ENCODE measurements at regions not wholly inside any gene's neighbourhood (a gene's known extent, or its start where the extent isn't known, plus 50 kb on each side); places are given as distances from the start of the nearest gene placed in this dataset.

DNA sequence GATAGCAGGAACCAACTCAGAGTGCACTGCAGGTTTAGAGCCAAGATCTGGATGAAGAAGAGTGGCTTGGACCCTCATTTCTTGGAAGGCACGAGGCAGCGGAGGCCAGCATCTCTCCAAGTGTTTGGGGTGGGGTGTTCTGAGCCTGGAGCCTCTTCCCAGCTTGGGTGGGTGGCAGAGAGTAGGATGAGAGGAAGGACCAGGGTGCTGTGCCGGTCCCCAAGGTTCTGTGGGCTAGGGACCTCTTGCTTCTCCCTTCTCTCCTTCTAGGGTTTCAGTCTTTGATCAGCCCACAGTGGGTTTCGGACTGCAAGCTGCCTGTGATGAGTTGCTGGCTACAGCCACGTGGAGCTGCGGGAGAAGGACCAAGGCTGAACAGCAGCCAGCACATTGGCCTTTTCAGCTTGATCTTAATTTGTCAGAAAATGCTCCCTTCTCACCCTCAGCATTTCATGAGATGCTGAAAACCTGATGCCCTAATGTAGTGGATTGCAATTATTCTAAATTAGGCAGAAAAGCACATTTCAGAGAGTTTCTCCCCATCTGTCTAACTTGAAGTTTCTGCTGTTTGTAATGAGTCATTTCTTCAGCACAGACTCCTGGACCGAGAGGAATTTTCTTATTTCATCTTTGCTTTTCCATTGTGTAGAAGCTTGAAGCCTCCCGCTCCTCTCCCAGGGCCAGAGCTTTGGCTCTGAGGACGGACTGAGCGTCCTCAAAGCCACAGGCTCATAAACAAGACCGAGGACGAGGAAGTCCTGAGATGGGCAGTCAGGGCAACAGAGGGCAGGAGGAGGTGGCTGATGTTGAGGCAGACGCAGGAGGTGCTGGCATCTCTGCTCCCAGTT, 99.1 kb upstream of the HDAC4 start:
- peak; percentile 11 for DNase-seq

DNA sequence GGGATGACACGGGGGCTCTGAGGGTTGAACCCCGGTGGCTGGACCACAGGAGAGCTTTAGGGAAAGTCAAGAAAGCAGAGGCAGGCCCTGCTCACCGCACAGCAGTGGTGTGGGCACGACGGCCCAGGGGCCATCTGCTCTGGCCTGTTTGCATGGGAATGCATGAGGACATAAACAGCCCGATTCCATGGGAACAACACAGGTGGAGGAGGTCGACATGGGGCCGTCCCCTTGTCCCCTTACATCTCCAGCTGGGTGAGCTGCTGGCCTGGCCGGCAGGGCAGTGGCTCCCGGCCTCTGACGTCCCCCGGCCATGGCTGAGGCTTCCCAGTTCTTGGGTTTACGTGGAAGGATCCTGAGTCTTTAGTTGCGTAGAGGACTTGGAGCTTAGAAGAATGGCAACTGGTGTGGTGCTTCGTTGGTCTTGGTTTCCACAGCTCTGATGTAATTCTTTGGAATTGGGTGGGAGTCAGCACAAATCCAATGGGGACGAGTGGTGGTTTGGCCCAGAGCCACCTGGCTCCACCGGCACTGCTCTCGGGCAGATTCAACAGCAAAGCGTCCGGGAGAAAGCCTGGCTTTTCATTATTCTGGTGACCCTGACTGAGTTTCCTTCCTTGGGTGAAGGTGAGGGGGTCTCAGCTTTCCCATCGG, 98.3 kb upstream of the HDAC4 start:
- DNase-seq = no peak

DNA sequence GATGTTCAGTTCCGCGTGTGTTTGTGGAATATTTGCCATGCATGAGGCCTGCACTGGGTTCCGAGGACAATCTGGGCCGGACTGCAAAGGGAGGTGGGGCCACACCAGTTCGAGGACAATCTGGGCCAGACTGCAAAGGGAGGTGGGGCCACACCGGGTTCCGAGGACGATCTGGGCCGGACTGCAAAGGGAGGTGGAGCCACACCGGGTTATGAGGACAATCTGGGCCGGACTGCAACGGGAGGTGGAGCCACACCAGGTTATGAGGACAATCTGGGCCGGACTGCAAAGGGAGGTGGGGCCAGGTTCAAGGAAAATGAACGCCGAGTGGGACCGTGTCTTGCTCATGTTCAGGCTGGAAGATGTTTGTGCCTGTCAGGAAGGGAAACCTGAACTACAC, 97.8 kb upstream of the HDAC4 start:
- no peak for DNase-seq

DNA sequence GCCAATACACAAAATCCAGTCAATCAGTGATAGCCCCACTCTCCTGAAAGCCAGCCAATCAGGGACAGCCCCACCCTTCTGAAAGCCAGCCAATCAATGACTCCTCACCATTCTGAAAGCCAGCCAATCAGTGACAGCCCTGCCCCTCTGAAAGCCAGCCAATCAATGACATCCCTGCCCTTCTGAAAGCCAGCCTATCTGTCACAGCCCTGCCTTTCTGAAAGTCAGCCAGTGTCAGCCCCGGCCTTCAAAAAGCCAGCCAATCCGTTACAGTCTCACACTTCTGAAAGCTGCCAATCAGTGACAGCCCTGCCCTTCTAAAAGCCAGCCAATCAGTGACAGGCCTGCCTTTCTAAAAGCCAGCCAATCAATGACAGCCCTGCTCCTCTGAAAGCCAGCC, 95.9 kb upstream of the HDAC4 start:
- no peak for DNase-seq

DNA sequence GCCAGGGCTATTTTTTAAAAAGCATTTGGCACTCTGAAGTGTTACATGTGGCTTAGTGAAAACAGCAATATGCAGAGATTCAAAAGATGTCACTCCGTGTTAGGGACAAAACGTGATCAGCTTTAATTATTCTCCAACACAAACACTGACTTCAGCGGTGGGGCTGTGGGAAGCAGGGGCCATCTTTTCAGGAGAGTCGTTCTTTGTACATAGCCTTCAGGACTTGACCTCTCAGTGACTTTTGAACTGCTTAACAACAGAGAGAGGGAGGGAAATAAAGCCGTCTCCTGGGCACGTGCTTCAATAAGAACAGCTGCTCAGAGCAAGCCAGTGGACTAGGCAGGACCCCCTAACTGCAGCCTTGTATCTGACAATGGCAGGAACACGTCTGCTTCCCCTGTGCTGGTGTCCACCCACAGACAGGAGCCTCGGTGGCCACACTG, 95.0 kb upstream of the HDAC4 start:
- DNase-seq = no peak

DNA sequence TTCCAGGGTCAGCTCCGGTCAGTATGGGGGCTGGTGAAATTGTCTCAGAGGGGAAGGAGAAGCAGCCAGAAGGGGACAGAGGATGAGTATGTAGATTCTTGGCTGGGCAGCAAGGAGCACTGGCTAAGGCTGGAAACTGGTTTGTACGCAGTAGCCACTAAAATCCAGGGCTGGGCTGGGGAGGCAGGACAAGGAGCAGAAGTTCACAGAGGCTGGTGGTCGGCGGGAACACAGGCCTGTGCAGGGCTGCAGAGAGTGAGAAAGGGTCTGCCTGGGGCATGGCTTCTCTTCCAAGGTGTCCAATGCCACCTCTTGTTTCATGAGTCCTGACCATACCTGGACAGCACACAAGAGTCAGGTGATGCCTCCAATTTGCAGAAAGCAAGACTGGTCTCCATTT, 94.4 kb upstream of the HDAC4 start:
- no peak for DNase-seq

DNA sequence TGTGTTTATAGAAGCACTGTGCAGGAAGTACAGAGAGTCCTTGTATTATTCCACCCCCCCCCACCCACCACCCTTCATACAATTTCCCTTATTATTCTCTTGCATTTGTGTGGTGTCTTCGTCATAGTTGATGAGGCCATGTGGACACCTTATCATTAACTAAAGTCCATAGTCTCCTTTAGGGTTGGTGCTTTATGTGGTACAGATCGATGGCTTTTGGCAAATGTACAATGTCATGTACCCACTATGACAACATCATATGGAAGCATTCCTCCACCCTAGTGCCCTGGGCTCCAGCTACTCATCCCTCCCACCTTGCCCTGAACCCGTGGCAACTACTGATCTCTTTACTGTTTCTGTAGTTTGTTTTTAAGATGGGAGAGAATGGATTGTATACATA, 93.8 kb upstream of the HDAC4 start:
- DNase-seq = no peak

DNA sequence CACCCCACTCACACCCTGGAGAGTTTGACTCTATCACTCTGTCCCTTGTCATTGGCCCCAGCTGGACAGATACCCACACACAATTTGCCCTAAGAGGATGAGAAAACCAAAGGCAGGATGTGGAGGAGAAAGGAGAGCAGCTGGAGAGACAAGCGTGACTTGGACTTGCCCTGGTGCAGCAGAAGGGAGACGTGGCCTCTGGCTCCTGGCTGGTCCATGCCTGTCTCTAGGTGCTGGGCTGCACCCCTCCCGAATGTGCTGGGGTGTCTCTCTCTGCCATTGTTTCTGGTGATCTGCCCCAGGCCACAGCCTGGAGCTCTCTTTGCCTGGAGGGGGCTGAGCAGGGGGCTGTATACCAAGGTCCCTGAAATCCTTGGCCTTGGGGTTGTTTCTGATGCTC, 88.7 kb upstream of the HDAC4 start:
- no peak for DNase-seq

DNA sequence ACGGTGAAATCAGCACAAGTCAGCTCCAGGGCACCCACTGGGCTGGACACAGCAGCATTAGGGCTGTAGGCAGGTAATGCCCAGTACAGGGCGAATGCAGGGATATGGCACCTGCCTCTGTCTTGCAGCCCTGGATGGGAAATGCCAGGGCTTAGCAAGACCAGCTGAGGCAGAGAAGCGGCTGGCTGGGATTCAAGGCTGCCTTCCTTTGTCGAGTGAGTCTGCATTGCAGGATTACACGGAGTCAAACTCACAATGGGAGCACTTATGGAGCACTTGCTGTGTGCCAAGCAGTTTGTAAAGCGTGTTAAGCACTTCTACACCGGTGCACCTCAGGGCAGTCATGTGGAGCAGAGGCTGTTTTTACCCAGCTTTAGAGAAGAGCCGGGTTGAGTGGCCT, 87.3 kb upstream of the HDAC4 start:
- no peak for DNase-seq

DNA sequence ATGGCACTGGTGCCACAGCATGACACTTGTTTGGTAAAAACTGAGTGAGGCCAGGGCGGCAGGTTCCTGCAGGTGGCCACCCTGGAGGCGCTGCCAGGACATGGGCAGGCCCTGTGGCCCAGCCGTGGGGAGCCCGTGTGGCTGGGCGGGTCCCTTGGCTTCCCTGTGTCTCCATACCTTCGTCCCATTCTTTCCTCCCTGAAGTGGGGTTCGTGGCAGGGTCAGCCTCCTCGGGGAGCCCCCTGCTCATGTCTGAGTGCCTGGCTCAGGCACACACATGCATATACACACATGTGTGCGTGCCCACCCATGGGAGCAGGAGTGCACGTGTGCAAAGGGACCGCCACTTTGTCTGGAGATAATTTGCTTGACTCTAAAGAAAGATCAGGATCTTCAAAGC, 86.5 kb upstream of the HDAC4 start:
- DNase-seq = no peak

DNA sequence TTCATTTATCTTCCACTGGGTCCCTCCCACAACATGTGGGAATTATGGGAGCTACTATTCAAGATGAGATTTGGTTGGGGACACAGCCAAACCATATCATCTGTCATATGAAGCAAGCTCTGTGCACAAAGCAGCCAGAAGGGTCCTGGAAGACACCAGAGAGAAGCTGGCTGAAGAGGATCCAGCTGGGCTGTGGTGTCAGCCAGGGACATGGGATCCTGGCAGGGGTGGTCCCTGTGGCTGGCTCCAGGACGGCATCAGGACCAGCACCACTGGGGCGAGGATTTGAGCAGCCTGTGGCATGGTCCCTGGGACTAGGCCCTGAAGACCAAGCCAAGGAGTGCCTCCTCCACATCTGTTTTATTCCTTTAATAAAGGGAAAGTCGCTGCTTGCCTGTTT, 84.8 kb upstream of the HDAC4 start:
- no peak for DNase-seq

DNA sequence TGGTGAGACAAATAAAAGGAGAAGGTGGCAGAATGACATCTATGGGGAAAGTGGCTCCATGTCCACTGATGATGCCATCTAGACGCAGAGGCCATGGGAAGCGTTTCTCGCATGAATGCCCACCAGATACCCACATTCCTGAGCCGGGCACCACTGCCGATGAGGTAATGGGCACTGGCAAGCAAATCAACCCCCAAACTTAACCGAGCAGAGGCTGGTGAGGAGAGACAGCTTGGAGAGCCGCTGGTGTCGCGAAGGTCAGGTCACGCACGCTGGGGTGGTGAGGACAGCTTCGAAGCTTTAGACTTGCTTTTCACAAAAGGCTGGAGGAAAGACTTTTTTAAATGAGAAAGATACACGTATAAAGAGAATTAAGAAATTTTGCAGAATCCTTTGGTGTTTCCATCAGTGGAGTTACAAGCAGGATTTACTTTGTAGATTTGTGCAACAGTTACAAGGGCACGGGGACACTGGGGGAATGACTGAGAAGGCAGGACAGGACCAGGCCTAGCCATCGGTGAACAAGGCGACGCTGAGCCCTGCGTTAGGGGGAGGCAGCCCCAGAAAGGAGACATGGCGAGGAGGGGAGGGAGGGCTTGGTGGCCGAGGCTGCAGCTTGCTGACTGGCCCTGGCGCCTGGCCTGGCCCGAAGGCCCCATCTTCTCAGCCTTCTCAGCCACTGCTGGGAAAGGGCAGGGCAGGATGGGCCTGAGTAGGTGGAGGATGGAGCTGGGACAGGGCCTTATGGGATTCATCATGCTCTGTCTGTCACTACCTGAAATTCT, 83.9 kb upstream of the HDAC4 start:
- no peak for DNase-seq

DNA sequence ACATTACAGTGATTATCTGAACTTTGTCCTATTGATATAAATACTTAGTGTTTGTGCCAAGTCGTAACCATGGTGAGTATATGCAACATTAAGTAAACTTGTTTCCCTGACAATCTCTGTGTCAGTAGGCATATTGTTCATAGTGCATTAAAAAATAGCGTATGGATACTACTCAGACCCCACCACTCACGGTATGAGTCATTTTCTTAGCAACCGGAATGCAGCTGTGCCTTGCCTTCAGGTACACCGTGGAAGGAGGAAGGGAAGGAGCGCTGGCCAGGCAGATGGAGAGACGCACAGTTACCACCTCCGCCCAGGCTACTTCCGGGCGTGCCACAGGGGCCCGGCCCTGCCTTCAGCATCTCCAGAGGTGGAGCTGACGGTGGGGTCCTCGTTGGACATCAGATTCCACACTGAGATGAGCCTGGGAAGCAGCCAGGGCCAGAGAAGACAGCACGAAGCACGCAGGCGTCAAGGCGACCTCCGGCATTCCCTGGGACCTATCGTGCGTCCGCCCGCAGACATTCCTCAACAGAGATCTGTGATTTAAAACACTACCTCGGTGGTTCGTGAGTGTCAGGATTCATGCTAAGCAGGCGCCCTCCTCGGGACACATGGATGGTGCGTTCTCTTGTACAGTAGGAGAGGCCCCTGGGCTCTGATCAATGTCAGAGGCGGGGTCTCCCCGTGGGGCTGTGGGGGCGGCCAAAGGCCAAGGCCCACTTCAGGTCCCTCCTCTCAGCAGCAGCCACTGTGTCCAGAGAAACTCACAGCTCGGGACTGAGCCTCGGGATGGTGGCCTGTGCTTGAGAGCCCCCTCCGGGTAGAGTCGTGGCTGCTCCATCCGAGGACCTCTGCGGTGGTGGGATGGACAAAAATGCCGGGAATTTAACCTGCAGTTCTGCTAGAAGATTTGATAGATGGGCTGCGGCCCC, 82.2 kb upstream of the HDAC4 start:
- no peak for DNase-seq

DNA sequence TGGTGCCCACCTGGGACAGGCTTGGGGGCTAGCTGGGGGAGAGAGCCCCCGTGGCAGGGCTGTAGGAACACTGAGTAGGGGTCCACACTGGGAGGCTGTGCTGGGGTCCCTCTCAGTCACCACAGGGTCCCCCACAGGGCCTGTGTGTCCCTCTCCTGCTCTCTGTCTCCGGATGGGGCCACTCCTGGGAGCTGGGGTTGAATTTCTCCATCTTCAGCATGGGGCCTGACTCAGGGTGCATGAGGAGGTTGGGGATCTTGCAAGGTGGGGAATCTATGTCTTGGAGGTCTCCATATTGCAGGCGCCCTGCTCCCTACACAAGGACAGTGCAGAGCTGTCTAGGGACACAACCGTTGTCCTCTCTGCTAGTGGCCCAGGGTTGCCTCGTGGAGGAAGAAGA, 78.7 kb upstream of the HDAC4 start:
- DNase-seq = no peak

DNA sequence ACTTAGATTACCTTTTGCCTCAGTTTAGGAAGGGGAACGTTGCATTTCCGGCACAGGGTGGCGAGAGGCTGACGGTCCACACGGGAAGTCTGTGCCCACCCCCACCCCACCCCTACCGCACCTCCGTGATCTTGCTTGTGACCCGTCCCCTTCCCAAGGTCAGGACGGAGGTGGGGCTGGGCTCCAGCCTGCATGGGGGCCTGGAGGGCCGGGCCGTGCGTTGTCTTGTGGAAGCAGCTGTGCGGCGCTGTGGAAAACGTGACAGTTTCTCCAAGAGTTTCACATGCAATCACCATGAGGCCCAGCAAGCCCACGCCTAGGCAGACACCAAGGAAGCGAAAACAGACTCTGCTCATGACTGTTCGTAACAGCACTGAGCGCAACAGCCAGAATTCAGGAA, 76.8 kb upstream of the HDAC4 start:
- DNase-seq = no peak

DNA sequence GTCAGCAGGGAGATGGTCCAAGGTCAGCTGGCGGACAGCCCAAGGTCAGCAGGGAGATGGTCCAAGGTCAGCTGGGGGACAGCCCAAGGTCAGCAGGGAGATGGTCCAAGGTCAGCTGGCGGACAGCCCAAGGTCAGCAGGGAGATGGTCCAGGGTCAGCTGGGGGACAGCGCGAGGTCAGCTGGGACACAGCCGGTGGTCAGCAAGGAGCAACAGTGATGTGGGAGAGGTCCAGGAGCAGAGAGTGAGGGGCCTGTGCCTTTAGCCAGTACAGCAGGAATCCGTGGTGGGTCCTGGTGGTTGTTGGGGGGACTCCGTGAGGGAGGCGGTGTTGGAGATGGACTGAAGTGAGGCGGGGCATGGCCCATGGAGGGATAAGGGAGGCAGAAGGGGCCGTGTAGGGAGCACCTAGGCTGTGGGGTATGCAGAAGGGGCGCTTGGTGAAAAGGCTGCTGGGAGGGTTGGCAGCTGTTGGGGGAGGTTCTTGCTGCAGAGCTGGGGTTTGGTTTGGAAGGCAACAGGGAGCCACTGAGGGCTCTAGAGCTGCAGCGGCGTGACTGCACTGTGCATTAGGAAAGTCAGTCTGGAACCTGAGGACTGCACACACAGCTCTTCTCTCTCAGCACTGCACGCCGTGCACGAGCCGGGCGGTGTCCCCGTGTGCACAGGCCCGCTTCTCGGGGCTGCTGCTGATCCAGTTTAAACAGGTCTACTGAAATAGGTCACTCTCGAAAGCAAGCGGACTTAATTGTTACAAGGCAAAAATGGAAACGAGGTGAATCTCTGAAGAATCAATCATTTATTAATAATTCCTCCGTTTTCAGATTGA, 76.2 kb upstream of the HDAC4 start:
- no peak for DNase-seq

DNA sequence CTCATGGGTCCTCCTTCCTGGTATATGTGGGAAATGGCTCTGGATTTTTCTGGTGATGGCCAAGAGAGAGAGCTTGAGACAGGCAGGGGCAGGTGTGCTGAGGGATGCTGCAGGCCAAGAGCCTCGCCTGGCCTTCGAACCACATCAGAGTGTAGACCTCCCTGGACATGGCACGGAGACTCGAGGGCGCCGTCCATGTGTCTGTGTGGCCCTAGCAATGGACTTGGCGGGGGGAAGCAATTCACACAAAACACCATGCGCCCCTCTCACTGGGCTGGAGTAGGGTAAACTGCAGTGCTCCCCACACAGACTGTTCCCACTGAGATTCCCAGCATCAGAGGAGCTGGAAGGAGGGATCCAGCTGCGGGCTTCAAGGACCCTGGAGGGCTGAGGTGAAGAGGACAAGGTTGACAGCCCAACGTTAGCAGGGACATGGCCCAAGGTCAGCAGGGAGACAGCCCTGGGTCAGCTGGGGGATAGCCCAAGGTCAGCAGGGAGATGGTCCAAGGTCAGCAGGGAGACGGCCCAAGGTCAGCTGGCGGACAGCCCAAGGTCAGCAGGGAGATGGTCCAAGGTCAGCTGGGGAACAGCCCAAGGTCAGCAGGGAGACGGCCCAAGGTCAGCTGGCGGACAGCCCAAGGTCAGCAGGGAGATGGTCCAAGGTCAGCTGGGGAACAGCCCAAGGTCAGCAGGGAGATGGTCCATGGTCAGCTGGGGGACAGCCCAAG, 75.4 kb upstream of the HDAC4 start:
- DNase-seq = no peak

DNA sequence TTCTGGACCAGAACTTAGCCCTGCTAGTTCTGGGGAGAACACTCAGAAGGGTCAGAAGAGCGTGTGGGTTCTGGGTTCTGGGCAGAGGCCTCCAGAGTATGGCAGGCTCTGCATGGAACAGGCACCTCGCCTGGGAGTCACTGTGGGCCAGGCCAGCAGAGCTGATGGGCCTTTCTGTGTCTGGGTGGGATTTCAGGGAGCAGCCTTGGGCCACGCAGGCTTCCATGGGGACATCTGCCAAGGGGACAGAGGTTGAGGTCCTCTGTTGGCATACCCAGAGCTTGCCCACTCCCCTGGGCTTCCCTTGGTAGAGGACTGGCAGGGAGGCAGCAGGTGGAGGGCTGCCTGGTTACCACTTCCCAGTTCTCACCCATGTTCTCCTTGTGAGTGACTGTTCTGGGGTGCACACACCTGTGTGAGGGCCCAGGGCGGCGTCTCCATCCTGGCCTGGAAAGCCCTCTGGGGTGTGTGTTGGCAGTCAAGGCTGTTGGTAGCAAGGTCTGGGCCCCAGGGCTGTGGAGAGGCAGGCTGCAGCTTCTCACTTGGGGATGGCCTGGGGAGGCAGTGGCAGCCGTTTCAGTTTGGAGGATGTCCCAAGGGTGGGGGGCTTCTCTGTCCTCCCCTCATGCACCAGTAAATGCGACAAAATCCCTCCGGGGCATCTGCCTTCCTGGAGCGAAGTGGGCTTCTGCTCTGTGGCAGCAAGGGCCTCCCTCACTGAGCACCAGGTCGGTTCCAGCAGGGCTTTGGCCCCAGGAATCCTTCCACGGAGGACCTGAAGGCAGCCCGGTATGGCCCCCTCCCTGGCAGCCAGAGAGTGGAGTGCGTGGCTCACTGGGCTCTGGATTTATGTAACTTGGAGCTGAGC, 74.6 kb upstream of the HDAC4 start:
- no peak for DNase-seq

DNA sequence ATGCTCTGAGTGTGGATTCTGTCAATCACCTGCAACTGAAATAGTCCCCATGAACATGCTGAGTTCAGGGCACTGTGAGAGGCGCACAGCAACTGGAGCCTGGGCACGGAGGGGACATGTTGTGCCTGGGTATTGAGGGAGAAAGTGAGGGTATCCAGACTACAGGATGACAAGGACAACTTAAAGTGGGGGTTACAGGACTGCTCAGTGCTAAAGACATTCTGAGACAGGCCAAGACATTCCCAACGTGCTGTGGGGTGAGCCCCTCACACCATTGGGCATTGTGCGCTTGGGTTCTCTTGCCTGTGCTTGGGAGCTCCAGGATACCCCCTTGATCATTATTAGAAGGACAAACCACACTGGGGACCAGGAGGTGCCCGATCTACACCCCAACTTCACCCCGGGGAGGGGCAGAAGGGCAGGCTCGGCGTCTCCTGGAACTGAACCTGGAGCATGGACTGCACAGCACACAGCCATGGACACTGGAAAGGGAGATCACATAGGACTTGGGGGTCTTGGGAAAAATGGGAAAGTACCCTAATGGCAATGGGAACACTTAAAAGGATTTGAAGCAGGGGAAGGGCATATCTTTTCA, 72.5 kb upstream of the HDAC4 start:
- DNase-seq = no peak

Data from CD4-positive, alpha-beta T cell treated with Interferon gamma for 1 hour (primary cell).